Ureter (tissue), 1 donor: ENCODE measurements at regions not wholly inside any gene's neighbourhood (a gene's known extent, or its start where the extent isn't known, plus 50 kb on each side); places are given as distances from the start of the nearest gene placed in this dataset.

Experiments used
- DNase-seq: peaks from one replicate; pipeline ENCODE4 v3.0.0-alpha.2; 2020; ENCODE audit warnings: low spot score
- donor health status: DM: yes; HTN: yes; CAD: no.

DNA sequence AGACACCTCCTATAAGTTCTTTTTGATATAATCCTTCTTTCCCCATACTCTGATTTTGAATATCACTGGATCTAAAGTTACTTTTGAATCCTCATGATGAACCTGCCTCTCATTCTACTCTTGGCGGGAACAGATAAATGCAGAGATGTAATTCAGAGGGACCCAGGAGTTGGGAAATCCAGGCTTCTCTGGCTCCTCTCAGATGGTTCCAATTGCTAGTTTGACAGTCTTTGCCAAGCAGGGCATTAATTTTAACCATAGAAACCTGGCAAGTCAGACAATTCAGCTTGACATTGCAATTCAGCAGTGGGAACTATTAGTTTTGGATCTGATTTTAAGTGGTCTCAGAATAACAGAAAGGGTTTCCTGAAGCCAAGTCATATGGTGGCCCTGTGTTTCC, 67.3 kb upstream of the KLF12 start:
- DNase-seq: no peak

DNA sequence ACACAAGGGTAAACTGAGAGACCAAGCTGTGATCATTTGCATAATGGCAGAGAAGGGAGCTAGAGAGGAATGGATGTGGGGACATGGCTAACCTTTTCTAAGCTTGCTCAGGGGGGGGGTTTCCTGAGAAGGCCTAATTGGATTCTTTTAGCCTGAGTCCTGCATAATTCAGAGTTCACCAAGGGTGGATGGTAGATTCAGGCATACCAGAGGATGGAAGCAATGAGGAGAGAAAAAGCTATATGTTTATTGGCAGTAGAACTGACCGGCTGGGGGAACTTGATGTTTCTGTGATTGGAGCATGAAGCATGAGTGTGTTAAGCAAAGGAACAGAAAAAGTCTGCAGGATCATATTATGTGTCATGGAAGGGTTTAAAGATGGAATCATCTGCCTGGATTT, 65.9 kb upstream of the KLF12 start:
- no peak for DNase-seq

DNA sequence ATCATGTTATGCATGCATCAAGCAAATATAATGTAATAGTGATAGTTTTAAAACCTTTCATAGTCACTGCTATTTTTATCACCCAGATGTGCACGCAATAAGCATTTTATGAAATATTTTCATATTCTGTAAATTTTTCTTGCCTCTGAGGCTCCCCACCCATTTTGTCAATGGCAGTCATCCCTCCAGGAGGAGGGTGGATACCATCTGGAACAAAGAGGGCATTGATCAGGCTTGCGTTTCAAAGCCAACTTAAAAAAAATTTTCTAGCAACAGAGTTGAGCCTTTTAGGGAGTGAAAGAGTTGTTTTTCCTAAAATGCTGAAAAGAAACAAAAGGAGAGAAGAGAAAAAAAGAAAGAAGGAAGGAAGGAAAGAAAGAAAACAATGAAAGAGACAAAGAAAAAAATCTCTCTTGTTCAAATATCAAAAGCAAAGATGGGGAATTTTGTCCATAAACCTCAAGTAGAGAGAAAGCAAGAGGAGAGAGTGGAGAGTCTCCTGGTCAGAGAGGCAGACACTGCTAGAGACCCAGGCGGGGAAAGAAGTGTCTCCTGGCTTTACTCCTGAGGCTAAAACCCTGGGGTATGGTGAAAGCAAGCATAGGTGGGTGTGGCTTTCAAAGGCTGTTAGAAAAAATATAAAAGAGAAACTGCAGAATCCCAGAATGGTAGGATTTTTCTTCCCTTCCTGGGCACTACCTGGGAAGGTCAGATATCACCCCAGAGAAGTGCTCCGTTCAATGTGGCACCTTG, 63.6 kb upstream of the KLF12 start:
- DNase-seq: no peak

DNA sequence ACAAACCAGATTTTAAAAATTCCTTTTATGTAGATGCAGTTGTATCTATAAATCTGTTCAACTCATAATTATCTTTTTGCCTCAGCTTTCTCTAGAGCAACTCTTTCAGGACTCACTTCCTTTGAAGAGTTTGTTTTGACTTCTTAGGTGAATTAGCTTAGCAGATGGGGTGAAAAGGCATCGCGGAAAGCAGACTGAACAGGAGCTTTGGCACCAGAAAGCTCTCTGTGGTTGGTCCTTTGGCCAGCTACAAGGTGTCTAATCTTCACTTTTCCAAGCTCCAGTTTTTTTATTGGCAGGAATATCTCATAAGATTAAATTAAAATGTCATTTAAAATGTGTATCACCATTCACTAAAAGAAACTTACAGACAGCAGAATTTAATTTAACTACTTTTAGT, 60.6 kb upstream of the KLF12 start:
- no peak for DNase-seq

DNA sequence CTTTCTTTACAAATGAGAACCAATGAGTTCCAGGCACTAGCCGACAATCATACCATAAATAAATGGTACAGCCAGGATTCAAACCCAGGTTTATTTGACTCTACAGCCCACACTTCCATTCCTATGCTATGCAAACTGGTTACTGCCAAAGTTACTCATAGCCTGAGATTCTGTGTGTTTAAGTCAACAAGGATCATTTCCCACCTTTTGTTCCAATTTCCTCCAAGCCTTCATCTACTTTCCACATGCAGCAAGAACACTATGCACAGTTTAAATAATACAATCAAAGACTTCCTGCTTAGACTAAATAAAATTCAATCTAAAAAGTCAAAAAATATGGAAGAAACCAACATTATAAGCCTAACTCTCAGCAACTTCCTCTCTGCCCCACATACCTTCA, 59.2 kb upstream of the KLF12 start:
- DNase-seq: no peak

DNA sequence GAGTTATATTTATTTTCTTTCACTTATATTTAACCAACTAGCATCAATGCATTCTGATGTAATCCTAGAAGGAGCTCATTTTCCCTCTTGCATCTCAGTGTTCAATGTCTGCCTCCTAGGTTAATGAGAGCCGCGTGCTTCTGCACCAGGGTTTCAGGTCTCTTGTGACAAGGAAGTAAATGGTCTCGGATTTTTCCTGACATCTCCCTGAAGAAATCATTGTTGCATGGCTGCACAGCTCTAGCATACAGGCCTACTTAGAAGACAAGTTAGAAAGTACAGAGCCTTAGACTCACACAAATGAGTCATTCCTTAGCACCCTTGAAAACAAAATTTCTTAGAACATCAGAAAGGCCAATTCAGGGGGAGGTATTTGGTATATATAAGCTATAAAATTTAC, 57.2 kb upstream of the KLF12 start:
- no peak for DNase-seq

DNA sequence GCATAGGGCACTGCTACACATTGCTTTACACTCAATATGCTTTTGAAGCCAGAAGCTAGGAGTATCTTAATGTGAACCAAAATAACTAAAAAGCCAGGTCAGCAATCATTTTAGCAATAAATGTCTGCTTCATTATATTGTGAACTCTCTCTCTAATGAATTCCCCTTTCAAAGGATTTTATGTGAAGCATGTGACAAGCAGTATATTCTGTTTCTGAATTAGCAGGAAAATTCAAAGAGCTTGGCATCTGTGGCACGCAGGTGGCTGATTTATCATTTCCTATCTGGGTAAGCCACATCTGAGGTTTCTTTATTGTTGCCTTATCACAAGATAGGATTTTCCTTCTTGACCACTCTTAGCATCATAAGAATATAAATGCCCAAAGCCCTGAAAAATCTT, 56.8 kb upstream of the KLF12 start:
- no peak for DNase-seq

DNA sequence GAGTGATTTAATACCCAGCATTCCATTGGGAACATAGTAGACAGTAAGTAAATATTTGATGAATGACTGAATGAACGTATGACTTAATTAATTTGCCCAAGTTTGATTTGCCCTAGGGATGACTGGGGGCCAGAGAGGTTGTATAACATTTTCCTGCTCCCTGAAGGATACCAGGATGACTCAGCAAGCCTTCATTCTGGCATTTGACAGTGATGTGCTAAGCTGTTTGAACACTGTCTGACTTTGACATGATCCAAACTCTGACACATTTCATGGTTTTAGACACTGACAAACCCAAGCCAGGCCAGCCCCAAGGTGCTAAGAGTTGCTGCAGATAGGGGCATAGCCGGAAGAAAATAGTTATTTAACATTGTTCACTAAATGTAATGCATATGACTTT, 53.4 kb upstream of the KLF12 start:
- DNase-seq: no peak

DNA sequence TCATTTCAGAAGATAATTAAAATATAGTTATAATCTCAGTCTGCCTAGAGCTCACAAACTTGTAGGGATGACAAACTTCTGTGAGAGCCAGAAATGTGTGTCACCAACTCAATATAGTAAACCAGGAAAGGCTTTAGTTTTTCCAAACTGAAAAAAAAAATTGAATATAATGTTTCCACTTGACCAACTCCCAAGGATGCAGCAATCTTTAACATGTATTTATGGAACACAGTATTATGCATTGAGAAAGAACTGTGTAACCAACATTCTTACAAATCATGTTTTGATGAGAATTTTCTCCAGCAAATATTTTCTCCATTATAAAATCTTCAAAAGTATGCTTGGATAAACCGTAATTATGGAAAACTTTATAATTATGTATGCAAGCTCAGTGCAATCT, 50.1 kb upstream of the KLF12 start:
- no peak for DNase-seq
